Body of pancreas (tissue), 4 donors: ENCODE measurements at regions not wholly inside any gene's neighbourhood (a gene's known extent, or its start where the extent isn't known, plus 50 kb on each side); places are given as distances from the start of the nearest gene placed in this dataset.

Experiments
- CTCF ChIP-seq, 7 experiments: fragments of 450-650 bp in 4 of 7; fragments of 200-600 bp in 3 of 7; sonication (generic) in 3 of 7; IDR thresholded peaks; one replicate each; pipeline ENCODE4 v1.5.1; 2016 to 2019; ENCODE audit warnings: antibody characterized with exemption in 7 of 7
- POLR2A ChIP-seq, 3 donors: fragments of 450-650 bp; IDR thresholded peaks; one replicate each; pipeline ENCODE4 v1.6.1; 2016; ENCODE audit warnings: antibody characterized with exemption in 3 of 3, mild to moderate bottlenecking in 2 of 3

DNA sequence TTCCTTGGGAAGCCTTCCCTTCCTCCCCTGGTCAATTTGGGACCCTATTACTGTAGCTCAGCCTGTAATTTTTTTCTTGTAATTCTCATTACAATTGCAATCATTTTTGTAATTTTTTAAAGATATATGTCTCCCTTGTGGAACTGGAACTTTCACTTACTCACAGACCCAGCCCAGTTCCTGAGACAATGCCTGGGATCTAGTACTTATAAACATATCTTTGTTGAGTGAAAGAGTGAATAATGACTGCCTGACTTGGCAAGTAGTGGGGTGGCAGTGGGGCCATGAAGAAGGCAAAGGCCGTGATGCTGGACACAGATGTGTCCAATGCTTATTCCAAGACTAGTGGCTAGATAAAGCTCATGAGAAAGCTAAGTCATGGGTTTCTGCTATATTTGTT is 294.5 kb upstream of the LRRN1 start:
- no peak for TF ChIP-seq CTCF (IDR thresholded peaks at IDR 0.05)
- TF ChIP-seq POLR2A (IDR thresholded peaks at IDR 0.05): no peak
